ENCODE measurements at regions not wholly inside any gene's neighbourhood (a gene's known extent, or its start where the extent isn't known, plus 50 kb on each side); places are given as distances from the start of the nearest gene placed in this dataset.

DNA sequence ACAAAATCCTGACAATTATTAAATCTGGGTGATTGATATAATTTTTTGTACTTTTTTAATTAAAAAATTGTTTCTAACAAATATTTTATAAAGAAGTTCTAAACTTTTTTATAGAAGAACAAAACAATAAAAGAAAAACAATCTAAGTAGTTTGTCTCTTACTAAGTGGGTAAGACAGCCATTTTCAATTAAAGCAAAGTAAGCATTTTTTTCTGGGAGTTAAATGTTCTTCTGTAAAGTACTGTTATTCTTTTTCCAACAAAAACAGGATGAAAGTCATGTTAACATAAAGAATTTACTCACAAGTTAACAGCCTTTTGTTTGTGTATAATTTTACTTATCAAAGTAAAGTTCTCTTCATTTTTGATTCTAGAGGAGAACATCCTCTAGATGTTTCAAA is 1029.9 kb downstream of the JRKL start:
- TF ChIP-seq, protein P1, sequence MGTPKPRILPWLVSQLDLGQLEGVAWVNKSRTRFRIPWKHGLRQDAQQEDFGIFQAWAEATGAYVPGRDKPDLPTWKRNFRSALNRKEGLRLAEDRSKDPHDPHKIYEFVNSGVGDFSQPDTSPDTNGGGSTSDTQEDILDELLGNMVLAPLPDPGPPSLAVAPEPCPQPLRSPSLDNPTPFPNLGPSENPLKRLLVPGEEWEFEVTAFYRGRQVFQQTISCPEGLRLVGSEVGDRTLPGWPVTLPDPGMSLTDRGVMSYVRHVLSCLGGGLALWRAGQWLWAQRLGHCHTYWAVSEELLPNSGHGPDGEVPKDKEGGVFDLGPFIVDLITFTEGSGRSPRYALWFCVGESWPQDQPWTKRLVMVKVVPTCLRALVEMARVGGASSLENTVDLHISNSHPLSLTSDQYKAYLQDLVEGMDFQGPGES (IDR thresholded peaks at IDR 0.05): no peak
- TF ChIP-seq, protein P2, sequence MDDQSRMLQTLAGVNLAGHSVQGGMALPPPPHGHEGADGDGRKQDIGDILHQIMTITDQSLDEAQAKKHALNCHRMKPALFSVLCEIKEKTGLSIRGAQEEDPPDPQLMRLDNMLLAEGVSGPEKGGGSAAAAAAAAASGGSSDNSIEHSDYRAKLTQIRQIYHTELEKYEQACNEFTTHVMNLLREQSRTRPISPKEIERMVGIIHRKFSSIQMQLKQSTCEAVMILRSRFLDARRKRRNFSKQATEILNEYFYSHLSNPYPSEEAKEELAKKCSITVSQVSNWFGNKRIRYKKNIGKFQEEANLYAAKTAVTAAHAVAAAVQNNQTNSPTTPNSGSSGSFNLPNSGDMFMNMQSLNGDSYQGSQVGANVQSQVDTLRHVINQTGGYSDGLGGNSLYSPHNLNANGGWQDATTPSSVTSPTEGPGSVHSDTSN (IDR thresholded peaks at IDR 0.05; ENCODE audit: insufficient replicate concordance, low read depth, low read length): no peak
- TF ChIP-seq SPI1 (IDR thresholded peaks at IDR 0.05; ENCODE audit: borderline replicate concordance, insufficient read depth, low read depth, low read length): no peak

Measured in GM12878 (cell line).